Hematopoietic multipotent progenitor cell treated with erythropoietin and hydrocortisone succinate and interleukin-3 and kit ligand, for 15 days (in vitro differentiated cells): ENCODE measurements at regions not wholly inside any gene's neighbourhood (a gene's known extent, or its start where the extent isn't known, plus 50 kb on each side); places are given as distances from the start of the nearest gene placed in this dataset.
"Not testable (repeated sequence)": the region's sequence is repeated elsewhere in the genome, so short reads cannot be mapped to it uniquely, and the experiment has no call there.

Source experiments
- DNase-seq: peaks from one replicate; pipeline ENCODE4 v3.0.0-alpha.2; 2015; ENCODE audit warnings: low spot score

GRCh38 chrX:26597981-26598380 is 382.0 kb downstream of the MAGEB5 start:
- no peak for DNase-seq

- no peak for DNase-seq
Observed at GRCh38 chrX:26590849-26591248, 374.9 kb downstream of the MAGEB5 start.

GRCh38 chrX:26586570-26586969 is 370.6 kb downstream of the MAGEB5 start:
- DNase-seq: no peak

- no peak for DNase-seq
Observed at GRCh38 chrX:26581091-26581490, 365.1 kb downstream of the MAGEB5 start.

GRCh38 chrX:26580021-26580420 is 364.1 kb downstream of the MAGEB5 start:
- no peak for DNase-seq

GRCh38 chrX:26574234-26574633 is 358.3 kb downstream of the MAGEB5 start:
- DNase-seq: no peak

GRCh38 chrX:26562156-26562555 is 346.2 kb downstream of the MAGEB5 start:
- no peak for DNase-seq

- no peak for DNase-seq
Observed at GRCh38 chrX:26559855-26560254, 343.9 kb downstream of the MAGEB5 start.

- DNase-seq: no peak
Observed at GRCh38 chrX:26558719-26559386, 342.9 kb downstream of the MAGEB5 start.

- DNase-seq: no peak
Observed at GRCh38 chrX:26557691-26558321, 341.8 kb downstream of the MAGEB5 start.

GRCh38 chrX:26525768-26526167 is 309.8 kb downstream of the MAGEB5 start:
- not testable (repeated sequence) for DNase-seq

- DNase-seq: no peak
Observed at GRCh38 chrX:26522501-26522900, 306.5 kb downstream of the MAGEB5 start.

- DNase-seq: no peak
Observed at GRCh38 chrX:26511589-26512363, 295.8 kb downstream of the MAGEB5 start.

GRCh38 chrX:26470941-26471340 is 255.0 kb downstream of the MAGEB5 start:
- DNase-seq: no peak

GRCh38 chrX:26466387-26466786 is 250.4 kb downstream of the MAGEB5 start:
- no peak for DNase-seq

- DNase-seq: no peak
Observed at GRCh38 chrX:26445288-26445687, 229.3 kb downstream of the MAGEB5 start.

- not testable (repeated sequence) for DNase-seq
Observed at GRCh38 chrX:26444417-26444816, 228.4 kb downstream of the MAGEB5 start.

GRCh38 chrX:26442340-26442739 is 226.4 kb downstream of the MAGEB5 start:
- DNase-seq: no peak

GRCh38 chrX:26414534-26414933 is 198.6 kb downstream of the MAGEB5 start:
- DNase-seq: no peak

GRCh38 chrX:26411045-26411444 is 195.1 kb downstream of the MAGEB5 start:
- no peak for DNase-seq

GRCh38 chrX:26409636-26410035 is 193.7 kb downstream of the MAGEB5 start:
- DNase-seq: no peak

- DNase-seq: no peak
Observed at GRCh38 chrX:26387906-26388305, 171.9 kb downstream of the MAGEB5 start.

GRCh38 chrX:26376037-26376708 is 160.2 kb downstream of the MAGEB5 start:
- no peak for DNase-seq
